NCI-H69 (cell line): ENCODE measurements at regions not wholly inside any gene's neighbourhood (a gene's known extent, or its start where the extent isn't known, plus 50 kb on each side); places are given as distances from the start of the nearest gene placed in this dataset.
"Not testable (repeated sequence)": the region's sequence is repeated elsewhere in the genome, so short reads cannot be mapped to it uniquely, and the experiment has no call there.

Source experiments
- DNase-seq: peaks from one replicate; lab custom pipeline; 2025; lab: John Stamatoyannopoulos, UW

DNA sequence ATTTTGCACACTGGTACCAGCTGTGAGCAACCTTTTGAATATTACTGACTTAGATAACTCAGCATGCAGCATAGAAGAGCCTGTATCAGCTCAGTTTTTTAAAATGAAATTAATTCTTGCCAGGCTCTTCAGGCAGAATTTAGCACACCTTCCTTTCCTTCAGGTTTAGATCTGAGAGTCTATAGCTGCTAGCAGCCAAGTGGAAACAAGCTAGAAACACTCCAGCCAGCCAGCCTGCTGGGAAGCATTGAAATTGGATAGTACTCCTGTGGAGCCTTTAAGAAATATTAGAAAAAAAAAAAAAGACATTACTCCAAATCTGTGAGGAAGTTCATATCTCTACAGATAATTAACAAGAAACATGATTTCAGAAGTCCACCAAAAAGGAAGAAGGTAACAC is 812.2 kb downstream of the DTWD2 start:
- peak; percentile 38 for DNase-seq

DNA sequence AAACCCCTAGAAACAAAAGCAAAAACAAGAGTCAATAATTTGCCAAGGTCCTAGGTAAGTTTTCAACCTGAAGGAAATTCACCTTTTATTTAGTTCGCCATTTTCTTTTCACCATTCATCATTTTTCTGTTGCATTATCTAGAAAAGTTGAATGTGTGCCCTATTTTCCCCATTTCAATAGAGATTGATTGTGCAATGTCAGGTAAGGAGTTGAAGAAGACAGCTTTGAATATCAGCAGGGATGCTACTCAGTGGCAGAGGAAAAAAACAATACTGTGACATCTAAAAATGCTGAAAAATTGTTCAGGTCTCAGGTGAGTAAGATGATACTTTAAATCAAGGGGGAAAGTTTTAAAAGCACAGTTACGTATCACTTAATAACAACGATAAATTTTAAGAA is 813.7 kb downstream of the DTWD2 start:
- DNase-seq, result no peak

DNA sequence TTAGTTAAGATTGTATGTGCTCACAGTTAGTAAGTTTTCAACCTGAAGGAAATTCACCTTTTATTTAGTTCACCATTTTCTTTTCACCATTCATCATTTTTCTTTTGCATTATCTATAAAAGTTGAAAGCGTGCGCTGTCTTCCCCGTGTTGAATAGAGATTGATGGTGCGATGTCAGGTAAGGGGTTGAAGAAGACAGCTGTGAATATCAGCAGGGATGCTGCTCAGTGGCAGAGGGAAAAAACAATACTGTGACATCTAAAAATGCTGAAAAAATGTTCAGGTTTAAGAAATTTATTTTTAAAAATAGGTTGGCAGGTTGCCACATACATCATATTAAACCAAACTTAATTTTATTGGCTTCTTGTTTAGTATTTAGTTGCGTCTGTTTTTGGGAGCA is 815.0 kb downstream of the DTWD2 start:
- no peak for DNase-seq

DNA sequence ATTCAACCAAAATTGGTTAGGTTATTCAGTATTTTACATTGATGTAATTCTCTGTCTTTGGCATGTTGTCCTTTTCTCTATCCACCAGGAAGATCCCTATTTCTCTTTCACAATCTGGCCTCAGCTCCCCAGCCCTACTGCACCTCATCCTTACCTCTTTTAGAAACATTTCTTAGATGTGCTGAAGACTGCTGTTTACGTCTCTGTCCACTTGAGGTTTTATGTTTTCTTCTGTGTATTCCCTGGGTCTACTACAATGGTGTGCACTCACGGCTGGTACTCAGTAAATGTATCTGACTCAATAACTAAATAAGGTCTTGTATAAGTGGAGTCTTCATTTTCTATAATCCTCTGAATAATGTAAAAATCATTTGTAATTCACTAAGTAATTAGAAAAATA is 822.7 kb downstream of the DTWD2 start:
- no peak for DNase-seq

DNA sequence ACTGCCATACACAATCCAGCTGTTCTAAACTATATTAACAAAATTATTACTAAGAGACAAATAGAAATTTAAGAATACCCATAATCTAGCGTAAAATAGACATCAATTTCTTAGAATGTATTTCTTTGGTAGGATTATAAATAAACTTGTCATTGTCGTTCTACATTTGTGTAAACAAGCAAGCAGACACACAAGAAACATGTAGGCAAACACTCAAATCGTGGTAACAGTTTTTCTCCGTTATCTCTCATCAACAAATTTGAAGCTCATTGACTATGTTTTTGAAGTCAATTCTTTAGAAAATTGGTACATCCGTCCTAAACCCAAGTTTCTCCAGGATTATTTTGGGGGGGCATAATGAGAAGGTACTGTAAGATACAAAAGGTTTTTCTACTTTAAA is 832.2 kb downstream of the DTWD2 start:
- DNase-seq, result no peak

DNA sequence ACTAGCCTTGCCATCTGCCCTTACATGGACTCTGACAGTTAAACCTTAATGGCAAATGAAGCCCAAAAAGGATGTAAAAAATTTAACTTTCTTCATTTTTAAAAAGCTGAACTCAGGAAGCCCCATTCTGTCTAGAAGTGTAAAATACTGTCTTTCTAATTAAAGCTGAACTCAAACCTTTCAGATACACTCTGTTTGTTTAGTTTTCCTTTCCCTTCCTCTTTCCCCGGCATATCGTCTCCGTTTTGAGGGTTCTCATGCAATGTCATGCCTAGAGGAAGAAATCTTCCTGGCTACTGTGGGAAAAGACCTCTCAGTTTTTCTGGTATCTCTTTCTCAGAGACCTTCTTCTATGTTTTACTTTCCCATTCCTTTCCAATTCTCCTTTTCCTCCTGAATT is 841.5 kb downstream of the DTWD2 start:
- DNase-seq, result no peak

DNA sequence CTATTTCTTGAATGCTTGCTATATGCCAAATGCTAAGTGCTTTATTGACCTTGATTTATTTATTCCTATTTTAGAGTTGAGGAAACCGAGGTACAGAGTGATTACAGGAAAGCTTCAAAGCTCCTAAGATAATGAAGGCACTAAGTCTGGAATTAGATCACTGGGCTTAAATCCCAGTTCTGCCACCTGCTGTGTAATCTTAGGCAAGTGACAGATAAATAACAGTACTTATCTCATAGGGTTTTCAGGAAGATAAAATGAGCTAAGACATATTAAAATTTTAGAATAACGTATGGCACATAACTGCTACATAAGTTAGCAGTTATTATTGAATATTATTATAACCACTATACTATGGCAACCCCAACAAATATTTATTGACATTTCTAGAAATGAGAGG is 843.8 kb downstream of the DTWD2 start:
- DNase-seq, result peak; percentile 24

DNA sequence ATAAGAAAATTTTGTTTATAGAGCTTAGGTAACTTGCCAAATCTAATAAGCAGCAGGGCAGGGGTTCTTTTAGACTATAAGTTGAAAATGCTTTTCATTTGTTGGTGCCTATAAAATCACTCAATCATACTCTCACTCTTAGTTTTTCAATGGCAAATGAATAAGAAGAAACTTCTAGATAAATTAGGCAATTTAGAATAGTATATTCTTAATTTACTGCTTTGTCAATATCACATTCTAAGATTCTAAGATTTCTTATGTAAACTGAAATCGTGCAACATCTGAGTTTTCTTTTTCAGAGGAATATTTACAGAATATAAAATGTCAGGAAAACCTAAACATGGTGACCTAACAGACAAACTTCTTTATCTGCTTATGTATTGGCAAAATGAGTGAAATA is 849.0 kb downstream of the DTWD2 start:
- no peak for DNase-seq

DNA sequence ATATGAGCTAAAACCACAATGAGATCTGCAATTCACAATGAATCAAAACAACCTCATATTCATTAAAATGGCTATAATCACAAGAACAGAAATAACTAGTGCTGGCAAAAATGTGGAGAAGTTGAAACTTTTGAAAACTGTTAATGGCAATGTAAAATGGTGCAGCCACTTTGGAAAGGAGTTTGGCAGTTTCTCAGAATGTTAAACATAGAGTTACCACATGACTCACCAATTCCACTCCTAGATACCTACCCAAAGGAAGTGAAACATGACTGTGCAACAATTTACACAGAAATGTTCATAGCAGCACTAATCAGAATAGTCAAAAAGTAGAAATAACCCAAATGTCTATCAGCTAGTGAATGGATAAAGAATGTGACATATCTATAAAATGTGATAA is 862.2 kb downstream of the DTWD2 start:
- DNase-seq, result no peak

DNA sequence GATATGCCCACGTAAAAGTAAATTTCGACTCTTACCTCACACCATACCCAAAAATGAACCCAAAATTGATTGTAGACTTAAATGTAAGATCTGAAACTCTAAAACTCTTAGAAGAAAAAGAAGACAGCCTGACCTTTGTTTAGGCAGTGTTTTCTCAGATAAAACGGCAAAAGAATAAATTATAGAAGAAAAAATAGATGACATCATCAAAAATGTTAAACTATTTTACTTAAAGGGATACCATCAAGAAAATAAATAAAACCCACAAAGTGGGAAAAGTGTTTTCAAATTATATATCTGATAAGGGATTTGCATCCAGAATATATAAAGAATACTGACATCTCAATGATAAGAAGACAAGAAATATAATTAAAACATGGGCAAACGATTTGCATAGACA is 862.7 kb downstream of the DTWD2 start:
- no peak for DNase-seq

DNA sequence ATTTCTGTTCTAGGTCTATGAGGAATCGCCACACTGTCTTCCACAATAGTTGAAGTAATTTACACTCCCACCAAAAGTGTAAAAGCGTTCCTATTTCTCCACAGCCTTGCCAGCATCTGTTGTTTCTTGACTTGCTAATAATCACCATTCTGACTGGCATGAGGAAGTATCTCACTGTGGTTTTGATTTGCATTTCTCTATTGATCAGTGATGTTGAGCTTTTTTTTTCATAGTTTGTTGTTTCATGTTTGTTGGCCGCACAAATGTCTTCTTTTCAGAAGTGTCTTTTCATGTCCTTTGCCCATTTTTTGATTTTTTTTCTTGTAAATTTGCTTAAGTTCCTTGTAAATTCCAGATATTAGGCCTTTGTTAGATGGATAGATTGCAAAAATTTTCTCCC is 867.1 kb downstream of the DTWD2 start:
- DNase-seq, result no peak

DNA sequence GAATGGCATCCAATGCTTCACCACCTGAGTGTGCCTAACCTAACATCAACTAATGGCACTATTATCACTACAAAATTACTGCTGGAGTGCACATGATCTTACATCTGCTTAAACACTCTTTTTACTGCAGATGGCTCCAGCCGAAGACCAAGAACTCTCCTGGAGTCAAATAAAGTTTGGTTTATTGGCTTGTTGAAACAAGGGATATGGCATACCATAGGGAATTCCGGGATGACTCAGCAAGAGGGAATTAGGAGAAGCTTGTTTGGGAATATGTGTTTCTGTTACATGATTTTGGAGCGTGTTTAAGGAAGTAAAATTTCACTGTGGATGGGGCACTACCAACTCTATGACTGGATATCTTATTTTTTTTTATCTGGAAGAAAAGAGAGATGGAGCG is 872.6 kb downstream of the DTWD2 start:
- DNase-seq, result peak; percentile 12

DNA sequence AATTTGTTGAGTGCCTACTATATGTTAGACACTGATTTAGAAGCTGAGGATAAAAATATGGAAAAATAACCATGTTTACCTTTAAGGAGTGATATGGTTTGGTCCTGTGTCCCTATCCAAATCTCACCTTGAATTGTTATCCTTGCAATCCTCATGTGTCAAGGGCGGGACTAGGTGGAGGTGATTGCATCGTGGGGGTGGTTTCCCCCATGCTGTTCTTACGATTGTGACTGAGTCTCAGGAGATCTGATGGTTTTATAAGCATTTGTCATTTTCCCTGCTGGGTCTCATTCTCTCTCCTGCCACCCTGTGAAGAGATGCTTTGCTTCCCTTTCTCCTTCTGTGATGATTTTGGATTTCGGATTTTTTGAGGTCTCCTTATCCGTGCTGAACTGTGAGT is 876.4 kb downstream of the DTWD2 start:
- DNase-seq, result no peak

DNA sequence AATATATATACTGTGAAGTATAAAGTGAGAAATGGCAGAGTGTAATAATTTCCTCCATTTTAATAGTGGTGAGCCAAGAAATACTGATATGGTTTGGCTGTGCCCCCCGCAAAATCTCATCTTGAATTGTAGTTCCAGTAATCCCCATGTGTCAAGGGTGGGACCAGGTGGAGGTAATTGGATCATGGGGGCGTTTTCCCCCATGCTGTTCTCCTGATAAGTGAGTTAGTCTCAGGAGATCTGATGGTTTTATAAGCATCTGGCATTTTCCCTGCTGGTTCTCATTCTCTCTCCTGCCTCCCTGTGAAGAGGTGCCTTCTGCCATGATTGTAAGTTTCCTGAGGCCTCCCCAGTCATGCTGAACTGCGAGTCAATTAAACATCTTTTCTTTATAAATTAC is 881.1 kb downstream of the DTWD2 start:
- DNase-seq, result peak; percentile 48

DNA sequence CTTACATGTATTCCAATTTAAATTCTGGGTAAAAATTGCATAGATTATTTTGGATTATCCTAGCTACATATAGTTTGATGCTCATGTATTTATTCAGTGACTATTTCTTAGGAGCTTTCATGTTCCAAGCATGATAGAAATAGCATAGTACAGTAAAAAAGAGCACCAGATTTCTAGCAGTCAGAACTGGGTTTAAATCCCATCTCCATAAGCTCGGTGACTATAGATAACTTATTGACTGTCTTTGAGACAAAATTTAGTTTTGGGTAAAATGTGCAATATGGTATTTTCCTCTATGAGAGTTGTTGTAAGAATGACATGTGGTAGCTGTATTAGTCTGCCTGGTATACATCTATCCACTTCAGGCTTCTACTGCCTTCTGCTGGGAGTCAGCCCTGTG is 889.6 kb downstream of the DTWD2 start:
- no peak for DNase-seq

DNA sequence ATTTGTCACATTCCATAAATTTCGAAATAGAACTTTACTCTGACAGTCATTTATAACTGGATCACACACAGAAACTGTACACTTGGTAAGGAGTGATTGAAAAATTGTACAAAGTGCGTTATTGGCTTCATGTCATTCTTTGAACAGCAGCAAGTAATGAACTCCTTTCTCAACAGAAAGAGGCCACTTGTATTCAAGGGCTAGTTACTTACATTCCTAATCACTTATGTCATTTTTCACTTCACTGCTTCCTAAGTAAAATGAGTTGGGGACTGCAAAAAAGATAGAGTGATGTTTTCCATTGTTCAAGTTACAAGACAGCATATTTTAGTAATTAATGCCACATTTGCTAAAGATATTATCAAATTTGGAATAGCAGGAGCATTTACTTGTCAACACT is 893.2 kb downstream of the DTWD2 start:
- no peak for DNase-seq

DNA sequence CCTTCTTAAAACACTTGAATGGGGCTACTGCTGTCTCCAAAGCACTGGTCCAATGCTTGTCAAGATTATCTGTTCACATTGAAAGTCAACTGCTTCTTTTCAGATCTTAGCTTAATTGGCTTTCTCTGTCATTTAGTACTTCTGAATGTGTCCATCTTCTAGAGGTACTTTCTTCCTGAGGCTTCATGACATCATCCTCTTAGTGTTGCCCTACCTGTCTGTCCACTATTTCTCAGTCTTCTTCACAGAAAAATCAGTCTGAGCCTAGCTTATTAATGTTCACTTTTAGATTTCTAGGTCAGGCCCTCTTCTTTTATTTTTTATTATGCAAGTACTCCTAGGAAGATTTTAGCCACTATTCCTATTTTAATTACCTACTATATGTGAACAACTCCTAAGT is 899.9 kb downstream of the DTWD2 start:
- DNase-seq, result no peak

DNA sequence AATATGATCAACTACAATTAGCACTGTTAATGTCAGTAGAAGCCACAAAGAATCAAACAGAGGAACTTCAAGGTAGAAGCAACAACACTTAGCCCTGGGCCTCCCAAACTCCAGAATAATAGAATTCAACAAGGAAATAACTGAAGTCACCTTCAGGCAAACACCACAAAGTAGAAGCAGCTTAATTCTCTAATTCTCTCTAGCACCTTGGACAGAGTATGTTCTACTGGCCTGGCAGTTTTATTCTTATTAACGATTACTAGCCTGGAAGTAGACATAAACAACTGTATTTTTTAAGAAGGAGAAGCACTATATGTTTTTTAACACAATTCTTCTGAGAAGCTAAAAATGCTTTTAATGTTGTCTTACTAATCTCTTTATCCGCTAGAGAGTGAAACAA is 911.9 kb downstream of the DTWD2 start:
- DNase-seq, result no peak

DNA sequence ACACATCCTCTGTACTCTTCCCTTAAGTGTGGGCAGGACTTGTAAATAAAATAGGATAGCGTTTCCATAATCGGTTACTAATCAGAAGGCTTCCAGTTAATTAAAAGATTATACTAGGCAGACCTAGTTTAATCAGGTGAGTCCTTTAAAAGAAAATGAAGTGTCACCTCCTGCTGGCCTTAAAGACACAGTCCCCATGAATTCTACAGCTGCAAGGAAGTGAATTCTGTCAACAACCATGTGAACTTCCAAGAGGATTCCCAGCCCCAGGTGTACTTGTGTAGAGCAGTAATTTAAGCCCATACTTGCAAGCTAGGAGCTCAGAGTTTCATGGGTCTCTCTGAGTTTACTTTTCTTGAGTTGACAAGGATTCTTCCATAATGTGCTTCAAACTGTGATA is 918.3 kb downstream of the DTWD2 start:
- DNase-seq, result peak; percentile 13

DNA sequence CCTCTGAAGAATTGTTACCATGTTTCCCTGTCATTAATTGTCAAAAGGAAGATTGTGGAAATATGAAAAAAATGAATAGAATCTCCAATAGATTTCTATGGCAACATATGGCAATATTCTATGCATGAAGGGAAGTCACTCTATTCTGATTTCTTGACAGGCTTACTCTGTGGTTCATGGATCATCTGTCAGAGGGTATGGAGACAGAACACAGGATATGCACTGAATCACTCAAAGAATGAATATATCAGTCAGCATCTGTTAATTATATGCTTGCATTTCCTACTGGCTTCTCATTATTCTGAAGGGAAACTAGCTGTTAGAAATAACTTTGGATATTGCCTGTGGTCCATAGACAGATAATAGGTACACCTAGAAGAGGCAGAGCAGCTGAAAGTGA is 918.9 kb downstream of the DTWD2 start:
- peak; percentile 78 for DNase-seq

DNA sequence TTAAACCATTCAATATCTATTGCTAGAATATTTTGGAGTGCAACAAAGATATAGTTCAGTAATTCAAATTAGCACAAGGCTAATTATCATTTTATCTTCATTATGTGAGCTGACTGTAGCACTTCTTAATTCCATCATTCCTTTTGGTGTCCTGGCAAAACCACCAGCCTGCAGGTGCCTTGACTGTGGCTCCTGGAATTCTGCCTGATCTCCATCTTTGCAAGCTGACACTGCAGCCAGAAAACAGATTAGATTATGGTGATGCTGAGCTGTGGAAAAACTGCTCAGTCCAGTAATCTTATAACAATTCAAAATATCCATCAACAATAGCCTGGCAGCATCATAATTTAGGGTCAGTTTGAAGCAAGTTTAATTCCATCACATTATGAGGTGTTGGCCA is 919.5 kb downstream of the DTWD2 start:
- no peak for DNase-seq

DNA sequence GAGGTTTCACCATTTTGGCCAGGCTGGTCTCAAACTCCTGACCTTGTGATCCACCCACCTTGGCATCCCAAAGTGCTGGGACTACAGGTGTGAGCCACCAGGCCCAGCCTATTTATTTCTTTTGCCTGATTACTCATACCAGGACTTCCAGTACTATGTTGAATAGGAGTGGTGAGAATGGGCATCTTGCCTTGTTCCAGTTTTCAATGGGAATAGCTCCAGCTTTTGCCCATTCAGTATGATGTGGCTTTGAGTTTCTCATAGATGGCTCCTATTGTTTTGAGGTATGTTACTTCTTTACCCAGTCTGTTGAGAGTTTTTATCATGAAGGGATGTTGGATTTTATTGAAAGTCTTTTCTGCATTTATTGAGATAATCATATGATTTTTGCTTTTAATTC is 924.5 kb downstream of the DTWD2 start:
- not testable (repeated sequence) for DNase-seq

DNA sequence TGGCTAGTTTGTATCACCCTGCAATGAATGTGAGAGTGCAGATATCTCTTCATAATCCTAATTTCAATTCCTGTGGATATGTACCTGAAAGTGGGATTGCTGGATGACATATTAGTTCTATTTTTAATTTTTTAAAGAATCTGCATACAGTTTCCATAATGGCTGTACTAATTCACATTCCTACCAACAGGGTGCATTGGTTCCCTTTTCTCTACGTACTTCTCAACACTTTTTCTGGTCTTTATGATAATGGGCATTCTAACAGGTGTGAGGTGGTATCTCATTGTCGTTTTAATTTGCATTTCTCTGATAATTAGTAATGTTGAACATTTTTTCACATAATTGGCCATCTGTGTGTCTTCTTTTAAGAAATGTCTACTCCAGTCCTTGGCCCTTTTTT is 927.5 kb downstream of the DTWD2 start:
- DNase-seq, result peak; percentile 41

DNA sequence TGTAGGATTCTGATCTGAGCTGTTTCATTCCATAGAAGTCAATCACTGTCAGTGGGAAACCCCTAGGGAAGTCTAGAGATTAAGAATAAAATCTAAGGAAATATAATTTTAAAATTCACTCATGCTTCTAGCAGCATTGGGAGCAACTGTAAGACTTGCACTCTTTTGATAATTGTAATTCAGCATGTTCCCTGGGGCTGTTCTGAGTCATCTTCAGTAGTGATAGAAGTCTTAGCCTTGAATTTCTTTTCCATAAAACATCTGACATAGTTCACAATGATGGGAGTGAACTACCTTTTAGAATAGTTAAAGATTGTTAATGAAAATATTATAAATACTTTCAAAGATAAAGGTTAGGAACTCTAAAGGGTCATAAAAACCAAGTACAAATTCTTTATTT is 935.8 kb downstream of the DTWD2 start:
- DNase-seq, result no peak

DNA sequence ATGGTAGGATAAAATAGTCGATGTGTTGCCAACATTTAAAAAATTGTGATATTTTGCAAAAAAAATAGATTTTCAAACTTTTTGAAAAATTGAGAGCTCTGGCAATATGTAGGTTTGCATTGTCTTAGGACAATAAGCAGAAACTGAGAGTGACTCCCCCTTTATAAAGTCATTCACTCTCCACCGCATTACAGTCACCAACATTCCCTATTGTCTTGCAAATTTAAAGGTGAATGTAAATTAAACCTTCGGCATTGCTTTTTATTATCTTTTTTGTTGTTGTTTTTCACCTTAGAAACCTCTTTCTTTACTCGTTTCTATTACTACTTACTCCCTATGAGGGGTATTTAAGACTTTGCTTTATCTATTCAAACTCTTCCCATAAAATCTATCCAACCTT is 944.2 kb downstream of the DTWD2 start:
- no peak for DNase-seq
